NCI-H1048 (cell line): ENCODE measurements at regions not wholly inside any gene's neighbourhood (a gene's known extent, or its start where the extent isn't known, plus 50 kb on each side); places are given as distances from the start of the nearest gene placed in this dataset.
"Not testable (repeated sequence)": the region's sequence is repeated elsewhere in the genome, so short reads cannot be mapped to it uniquely, and the experiment has no call there.

ENCODE experiments used
- DNase-seq: peaks from one replicate; lab custom pipeline; 2025; lab: John Stamatoyannopoulos, UW

DNA sequence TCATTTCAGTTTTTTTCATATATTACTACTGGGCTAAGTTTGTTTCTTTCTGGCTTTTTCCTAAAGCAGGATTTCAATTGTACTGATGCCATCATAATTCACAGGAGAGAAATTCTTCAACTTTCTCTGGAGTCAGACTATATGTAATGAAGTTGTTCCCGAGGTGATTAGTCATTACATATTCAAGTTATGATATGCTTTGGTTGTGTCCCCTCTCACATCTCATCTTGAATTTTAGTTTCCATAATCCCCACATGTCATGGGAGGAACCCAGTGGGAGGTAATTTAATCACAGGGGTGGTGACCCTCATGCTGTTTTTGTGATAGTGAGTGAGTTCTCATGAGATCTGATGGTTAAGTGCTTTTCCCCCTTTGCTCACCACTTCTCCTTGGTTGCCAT is 227.5 kb upstream of the LRIG3 start:
- no peak for DNase-seq

DNA sequence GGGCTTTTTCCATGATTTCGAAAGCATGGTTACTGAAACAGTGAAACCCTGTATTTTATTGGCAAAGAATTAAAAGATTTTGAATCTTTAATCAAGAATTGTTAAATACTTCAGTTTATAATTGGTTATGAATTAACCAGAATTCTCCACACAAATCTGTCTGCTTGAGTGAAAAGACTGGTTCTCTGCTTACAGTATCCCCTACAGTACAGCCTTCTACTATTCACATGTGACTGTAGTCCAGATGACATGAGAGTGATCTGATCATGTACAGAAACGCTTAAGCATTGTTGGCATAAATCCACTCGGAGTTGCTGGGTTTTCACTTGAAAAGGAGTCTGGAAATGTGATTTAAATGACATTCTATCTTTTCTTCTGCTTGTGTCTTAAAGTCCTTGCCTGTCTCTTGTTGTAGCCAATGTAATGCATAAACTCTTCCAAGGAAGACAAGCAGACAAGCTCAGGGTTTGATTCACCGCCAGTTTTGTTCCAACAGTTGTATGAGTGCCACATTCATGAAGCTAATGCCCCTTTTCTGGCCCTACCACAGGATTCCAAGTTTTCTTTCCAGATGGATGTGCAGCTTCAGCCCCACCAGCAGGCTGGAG is 222.0 kb upstream of the LRIG3 start:
- DNase-seq: no peak

DNA sequence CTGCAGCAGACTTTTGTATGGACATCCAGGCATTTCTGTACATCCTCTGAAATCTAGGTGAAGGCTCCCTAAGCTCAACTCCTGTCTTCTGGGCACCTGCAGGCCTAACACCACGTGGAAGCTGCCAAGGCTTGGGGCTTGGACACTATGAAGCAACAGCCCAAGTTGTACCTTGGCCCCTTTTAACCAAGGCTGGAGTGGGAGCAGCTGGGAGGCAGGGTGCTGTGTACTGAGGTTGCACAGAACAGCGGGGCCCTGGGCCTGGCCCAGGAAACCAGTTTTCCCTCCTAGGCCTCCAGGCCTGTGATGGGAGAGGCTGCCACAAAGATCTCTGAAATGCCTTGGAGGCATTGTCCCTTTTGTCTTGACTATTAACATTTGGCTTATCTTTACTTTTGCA is 214.4 kb upstream of the LRIG3 start:
- DNase-seq: no peak

DNA sequence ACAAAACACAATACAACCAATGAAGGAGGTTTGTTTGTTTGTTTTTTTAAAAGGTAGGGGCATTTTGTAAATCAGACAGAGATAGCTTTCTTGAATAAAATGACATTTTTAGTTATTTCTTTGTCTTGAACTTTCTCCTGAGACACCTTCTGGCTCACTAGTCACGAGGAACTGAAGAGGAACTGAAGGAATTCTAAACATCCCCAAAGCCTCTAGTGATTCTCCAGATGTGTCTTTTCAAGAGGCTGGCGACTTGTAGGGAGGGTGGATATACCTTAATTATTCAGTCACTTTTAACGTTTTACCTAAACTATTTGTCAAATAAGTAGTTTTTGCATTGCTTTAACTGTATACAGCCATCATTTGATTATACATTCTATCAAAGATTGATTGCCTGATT is 211.2 kb upstream of the LRIG3 start:
- no peak for DNase-seq

DNA sequence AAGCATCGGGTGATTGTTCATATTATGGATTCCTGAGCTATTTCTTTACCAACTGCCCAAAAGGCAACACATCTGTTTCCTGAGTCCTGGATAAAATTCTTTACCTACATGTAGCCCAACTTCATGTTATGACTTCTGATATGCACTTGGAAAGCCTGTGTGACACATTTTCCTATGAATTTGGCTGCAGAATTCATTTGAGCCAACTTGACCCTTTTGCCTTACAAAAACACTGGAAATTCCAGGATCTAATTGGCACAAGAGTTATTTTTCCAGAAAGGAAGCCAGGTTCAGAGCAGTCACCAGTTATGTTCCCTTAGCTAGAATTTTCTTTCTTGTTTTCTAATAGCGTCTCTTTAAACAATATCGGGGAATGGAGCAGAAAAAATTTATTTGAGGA is 202.5 kb upstream of the LRIG3 start:
- no peak for DNase-seq

DNA sequence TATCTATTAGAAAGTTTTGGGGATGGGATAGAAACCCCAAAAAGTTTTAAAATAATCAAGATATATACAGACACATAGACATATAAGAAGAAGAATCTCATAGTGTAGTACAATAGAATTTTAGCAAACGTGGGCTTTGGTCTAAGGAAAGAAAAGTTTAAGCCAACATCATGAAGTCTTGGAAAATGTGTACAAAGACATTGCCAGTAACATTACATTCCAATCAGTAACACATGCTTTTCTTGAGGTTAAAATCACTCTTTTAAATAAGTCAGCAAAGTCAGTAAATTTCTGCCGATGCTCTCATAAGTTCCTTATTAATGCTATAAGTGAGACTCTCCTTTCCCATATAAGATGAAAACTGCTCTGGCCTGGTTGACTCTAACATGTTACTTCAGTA is 201.1 kb upstream of the LRIG3 start:
- DNase-seq: no peak

DNA sequence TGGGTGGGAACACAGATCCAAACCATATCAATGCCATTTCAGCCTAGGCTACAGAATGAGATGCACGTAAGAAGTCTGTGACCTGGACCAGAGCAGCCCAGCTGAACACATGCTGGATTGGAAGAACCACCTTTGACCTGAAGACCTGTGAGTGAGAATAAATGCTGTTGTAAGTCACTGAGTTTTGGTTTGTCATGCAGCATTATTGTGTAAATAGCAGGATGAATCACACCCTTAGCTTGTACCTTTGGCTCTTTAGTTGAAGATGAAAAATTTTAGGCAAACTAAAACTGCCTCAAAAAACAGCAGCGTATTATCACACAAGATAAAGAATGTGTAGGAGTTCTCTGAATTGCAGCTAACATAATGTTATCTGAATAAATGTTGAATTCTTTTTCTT is 199.4 kb upstream of the LRIG3 start:
- no peak for DNase-seq

DNA sequence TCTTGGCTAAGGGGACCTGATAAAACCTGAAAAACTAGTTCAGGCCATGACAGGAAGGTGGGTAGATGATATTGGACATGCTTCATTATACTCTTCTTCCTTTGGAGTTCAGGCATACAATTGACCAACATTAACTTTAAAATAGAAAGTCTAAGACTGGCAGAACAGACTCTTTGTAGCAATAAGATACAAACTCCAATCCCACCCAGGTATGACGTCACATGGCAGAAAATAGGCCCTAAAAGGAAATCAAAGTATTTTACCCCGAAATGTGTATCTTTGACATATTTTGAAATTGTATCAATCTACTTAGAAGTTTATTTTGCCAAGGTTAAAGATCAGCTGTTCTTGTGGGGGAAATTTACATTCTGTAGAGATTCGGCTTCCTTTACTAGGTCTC is 198.1 kb upstream of the LRIG3 start:
- no peak for DNase-seq

DNA sequence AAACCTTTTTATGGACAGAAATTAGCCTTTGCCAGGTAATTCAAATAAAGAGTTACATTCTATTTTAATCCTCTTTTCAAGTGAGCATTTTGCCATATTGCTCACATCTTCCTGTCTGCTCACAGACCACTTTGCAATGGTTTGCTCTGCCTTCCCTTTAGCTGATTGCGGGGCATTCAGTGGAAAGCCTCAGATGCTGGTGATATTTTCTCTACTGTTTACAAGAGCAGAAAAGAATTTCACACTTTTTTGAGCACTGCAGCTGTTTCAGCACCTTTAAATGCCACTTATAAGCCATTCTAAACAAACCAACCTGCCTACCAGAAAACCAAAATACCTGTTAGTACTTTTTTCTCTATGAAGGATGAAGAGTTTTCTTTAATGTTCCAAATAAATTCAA is 195.7 kb upstream of the LRIG3 start:
- DNase-seq: no peak

DNA sequence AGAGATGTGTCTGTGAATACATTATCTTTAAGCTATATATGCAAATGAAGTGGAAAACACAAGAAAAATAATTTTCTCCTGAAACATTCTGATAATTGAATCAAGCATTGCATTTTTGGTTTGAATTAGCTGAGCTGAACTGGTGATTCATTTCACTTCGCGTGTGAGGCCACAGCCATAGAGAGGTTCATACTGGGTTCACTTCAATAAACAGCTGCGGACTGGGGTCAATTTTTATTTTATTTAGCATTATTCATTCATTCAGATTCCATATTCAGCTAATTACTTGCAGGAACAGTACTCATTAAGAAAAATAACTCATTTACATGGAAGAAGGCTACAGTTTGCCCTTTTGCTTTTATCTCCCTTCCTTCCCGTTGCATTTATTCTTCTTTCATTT is 195.2 kb upstream of the LRIG3 start:
- no peak for DNase-seq

DNA sequence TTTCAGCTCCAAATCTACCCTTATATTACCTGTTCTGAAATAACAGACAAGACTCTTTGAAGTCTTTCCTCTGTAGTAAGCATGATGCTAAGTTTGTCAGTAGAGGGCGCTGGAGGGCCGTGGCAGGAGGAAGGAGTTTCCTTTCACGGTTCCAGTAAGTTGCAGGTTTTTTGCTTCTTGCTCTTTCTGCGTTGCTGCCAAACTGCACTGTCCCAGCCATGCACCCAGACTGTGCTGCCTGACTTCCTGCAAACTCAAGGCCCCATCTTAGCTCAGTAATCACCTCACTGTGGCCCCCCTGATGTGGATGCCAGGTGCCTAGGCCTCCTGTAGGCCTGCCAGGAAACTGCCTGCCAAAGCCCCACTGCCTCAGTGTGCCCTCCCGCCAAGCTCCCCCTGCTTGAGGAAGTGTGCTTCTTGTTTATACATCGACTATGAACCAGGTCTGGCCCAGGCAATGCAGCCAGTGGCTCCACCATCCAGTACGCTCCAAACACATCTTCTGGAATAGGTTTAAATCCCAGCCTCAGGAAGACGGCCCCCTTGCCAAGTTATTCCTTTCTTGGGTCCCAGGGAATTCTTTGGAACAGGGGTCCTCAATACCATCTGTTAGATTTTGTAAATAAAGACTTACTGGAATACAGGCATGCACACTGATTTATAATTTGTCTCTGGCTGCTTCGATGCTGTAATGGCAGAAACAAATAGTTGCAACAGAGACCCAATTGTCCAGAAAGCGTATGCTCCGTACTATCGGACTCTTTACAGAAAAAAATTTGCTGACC is 193.7 kb upstream of the LRIG3 start:
- peak; percentile 35 for DNase-seq

DNA sequence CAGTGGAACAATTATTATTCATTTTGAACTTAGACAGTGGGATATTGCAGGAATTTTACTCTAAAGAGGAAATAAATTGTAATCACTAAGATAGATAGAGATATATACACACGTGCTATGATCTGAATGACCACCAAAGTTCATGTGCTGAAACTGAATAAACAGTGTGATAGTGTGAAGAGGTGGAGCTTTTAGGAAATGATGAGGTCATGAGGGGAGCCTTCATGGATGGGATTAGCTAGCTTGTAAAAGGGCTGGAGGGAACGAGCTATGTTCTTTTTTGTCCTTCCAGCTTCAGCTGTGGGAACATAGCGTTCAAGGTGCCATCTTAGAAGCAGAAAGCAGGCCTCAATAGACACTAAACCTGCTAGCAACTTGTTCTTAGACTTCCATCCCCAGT is 191.5 kb upstream of the LRIG3 start:
- DNase-seq: no peak

DNA sequence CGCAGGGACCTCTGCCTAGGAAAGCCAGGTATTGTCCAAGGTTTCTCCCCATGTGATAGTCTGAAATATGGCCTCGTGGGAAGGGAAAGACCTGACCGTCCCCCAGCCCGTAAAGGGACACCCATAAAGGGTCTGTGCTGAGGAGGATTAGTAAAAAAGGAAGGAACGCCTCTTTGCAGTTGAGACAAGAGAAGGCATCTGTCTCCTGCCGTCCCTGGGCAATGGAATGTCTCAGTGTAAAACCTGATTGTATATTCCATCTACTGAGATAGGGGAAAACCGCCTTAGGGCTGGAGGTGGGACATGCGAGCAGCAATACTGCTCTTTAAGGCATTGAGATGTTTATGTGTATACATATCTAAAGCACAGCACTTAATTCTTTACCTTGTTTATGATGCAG is 188.2 kb upstream of the LRIG3 start:
- not testable (repeated sequence) for DNase-seq

DNA sequence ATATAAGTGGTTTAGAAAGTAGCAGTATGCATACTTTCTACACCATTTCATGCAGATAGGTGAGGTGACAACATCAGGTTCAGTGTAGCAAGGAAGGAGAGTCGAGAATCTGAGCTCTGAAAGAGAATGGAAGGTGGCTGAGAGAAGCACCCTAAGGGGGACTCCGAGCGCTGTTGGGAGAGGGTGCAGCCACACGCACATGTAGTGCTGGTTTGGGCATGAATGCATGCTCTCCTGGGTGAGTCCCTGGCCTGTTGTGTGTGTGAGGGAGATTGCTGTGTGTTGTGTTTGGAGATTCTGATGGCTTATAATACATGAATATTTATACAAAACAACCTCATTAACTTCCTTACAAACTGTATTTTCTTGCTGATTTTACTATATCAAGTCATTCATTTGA is 180.3 kb upstream of the LRIG3 start:
- DNase-seq: no peak

DNA sequence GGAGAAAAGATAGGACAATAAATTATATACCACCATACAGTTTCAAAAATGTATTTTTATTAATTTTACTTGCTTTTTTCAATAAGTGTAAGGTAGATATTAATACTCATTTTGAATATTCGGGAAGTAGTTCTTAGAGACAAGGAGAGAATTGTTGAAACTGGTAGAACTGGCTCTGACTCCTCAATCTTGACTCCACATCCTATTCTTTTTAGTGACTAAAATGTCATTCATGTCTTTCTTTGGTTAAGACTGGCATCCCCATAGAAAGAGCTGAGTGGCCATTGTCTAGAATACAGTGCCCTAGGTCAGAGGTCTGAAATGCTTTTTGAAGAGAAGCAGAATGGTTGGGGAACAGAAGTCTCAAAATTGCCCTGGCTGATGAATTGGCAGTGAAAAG is 177.6 kb upstream of the LRIG3 start:
- no peak for DNase-seq

DNA sequence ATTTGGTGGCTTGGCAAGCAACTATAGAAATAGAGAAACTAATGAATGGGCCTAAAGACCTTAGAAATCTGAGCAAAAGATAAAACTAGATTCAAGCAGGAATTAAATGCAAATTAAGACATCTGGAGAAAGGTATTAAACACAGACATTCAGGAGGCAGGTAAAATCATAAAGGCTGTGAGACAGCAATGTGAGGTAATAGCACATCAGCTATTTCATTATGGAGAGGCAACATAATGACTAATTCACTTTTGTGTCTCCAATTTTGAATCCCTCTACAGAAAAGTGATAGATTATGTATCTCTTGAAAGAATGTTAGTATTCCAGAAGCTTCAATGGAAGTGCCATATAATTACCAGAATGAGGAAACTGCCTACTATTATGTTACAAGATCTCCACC is 175.9 kb upstream of the LRIG3 start:
- DNase-seq: no peak

DNA sequence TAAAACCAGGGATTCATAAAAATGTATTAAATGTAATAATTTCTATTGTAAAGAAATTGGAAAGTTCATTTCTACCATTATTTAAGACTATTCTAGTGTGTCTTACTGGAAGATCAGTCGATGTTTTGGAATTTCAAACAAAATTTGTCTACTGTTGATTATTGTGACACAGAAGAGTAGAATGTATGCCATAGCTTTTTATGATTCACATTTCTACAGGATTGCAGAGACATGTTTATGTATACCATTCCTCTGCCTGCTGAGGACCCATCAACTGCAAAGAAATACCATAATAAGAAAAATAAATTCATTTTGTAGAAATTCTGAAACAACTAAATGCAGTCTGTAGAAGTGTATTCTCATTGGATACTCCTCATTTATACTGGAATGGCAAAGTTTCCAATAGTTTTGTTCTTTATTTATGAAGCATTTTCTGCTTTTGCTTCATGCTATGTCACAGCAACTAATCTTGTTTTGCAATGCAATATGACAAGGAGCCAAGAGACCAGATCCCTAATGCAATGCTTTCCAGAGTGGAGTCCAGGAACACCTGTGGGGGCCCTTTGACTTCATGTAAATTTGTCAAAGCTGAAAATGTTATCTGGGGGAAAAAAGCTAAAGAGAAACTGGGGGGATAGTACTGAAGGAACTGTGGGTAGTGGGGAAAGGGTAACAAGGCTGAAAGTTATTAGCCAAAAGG is 172.9 kb upstream of the LRIG3 start:
- DNase-seq: no peak

DNA sequence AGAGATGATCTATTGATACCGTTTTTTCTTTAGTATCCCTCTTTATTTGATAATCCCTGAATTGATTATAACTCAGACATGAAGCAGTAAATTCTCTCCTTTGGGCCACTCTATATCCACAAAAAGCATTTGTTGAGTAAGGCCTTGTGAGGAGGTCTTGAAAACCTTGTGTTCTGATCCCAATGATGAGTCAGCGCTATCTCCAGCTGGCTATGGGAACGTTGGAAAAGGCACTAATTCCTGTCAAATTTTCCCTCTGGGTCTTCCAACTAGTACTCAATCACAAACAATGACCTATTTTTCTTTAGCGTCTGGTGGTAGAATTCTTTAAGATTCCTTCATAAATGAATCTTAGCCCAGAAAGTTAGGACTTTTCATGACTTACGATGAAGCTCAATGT is 168.4 kb upstream of the LRIG3 start:
- DNase-seq: no peak

DNA sequence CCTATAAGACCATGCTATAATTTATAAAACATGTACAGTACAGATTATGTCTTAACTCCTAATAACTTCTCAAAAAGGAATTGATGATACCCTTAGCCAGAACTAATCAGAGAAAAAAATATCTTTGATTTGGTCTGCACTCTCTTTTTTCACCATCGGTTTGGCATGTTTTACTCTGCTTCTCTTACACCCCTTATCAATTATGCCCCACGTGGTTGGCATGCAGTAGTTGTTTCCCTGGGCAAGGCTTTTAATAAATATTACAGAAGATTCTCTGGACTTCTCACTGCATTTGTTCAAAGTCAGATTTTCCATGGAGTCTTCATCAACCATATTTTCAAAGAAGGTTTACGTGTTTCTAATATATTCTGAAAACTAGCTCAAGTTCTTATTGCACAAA is 167.4 kb upstream of the LRIG3 start:
- no peak for DNase-seq

DNA sequence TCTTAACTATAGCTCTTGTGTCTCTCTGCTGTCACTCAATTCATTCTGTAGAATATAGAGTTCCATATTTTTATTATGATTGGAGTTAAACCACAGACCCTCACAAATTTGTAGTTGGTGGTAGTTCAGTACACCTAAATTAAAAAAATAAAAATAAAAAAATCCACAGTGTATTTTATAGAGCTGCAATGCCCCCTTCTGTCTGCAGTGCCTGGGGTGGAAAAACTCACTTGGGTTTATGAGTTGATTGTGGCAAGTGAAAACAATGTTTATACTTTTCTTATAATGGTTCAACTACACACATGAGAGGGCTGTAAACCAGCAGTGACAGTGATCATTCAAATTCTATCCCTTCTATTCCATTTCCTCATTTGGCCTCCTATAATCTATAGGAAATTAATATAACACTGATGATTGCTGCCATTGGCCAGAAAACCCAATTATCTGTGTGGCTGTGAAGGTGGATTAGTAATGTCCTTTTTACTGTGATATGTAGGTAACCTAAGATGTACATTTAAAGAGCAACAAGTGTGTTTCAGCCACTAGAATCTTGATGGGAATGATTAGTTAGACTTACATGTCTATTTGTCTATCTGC is 166.9 kb upstream of the LRIG3 start:
- no peak for DNase-seq

DNA sequence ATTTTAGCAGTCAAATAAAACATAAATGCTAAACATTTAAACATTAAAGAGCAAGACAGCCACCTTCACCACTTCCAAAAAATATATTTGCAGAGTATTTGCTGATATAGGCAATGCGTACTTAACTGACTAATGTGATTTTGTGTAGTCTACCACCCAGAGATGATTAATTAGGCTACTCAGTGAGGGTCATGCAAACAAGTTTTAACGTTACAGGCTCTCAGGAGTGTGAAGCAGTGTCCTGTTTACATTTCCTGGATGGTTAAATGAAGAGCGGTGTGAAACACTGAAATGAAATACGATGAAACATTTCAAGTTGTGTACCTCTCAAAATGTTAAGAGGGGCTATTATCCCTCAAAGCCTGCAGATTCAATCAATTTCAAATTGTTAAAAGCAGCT is 165.8 kb upstream of the LRIG3 start:
- no peak for DNase-seq

DNA sequence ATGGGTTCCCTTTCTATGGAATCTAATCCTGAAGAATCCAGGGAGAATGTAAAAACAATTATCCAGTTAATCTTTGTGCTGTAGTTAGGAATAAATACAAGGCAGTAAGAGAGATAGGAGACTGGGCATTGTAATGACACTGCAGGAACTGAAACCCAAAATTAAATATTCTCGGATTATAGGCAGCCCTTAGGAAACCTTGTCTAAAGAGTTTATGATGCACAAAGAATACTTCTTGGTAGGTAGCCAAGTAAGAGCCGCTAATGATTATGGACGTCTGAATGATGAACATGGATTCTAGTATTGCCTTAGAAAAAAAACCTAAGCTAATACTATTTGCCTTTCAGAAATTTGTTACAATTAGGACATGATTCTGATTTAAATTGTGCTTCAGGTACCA is 165.4 kb upstream of the LRIG3 start:
- DNase-seq: no peak
